ENCODE measurements at regions not wholly inside any gene's neighbourhood (a gene's known extent, or its start where the extent isn't known, plus 50 kb on each side); places are given as distances from the start of the nearest gene placed in this dataset.

DNA sequence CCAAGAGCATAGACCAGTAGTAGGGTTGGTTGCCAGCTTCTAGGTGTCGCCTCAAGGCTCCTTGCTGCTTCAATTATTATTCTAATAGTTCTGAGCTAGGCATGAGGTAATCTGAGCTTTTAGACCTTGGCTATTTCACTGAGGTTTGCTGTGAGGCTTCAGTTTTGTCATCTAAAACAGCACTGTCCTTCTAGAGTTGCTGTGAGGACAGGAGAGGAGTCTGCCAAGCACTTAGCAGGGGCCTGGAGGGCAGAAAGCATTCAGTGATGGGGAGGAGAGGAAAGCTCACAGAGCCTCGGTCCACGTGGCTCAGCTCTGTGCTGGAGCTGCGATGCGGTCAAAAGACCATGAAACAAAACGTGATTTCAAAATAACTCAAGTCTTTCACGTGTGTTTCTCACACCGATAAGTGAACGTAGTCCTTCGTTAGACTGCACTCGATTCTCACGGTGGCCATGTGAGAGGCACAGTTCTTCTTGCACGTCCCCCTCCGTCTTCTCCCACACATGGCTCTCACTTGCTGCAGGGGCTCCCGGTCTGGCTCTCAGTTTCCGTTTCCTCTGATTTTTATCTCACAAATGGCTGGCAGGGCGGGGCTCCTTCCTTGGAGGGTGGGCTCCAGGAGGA is 113.7 kb downstream of the B3GNT2 start:
- TF ChIP-seq, protein P1, sequence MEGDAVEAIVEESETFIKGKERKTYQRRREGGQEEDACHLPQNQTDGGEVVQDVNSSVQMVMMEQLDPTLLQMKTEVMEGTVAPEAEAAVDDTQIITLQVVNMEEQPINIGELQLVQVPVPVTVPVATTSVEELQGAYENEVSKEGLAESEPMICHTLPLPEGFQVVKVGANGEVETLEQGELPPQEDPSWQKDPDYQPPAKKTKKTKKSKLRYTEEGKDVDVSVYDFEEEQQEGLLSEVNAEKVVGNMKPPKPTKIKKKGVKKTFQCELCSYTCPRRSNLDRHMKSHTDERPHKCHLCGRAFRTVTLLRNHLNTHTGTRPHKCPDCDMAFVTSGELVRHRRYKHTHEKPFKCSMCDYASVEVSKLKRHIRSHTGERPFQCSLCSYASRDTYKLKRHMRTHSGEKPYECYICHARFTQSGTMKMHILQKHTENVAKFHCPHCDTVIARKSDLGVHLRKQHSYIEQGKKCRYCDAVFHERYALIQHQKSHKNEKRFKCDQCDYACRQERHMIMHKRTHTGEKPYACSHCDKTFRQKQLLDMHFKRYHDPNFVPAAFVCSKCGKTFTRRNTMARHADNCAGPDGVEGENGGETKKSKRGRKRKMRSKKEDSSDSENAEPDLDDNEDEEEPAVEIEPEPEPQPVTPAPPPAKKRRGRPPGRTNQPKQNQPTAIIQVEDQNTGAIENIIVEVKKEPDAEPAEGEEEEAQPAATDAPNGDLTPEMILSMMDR (conservative IDR thresholded peaks at IDR 0.05 in 1 of 2, IDR thresholded peaks at IDR 0.05 in 1 of 2; ENCODE audit: low read depth in 1 of 2, low read length in 2 of 2), result no peak
- no peak for TF ChIP-seq EZH2 (IDR thresholded peaks at IDR 0.05; ENCODE audit: low read length, missing control alignments)

All from fibroblast of lung (primary cell).